ENCODE measurements at regions not wholly inside any gene's neighbourhood (a gene's known extent, or its start where the extent isn't known, plus 50 kb on each side); places are given as distances from the start of the nearest gene placed in this dataset.

- no peak for TF ChIP-seq MLXIP (CRISPR knock-in tag; IDR thresholded peaks at IDR 0.05; ENCODE audit: borderline replicate concordance)
- TF ChIP-seq CREB1 (IDR thresholded peaks at IDR 0.05): no peak
- no peak for TF ChIP-seq CREB1 (CRISPR knock-in tag; IDR thresholded peaks at IDR 0.05)
- no peak for TF ChIP-seq DRAP1 (CRISPR knock-in tag; IDR thresholded peaks at IDR 0.05)
- no peak for TF ChIP-seq ZIK1 (CRISPR knock-in tag; IDR thresholded peaks at IDR 0.05; ENCODE audit: borderline replicate concordance, low read depth)
These were observed 764.6 kb downstream of the TBC1D32 start (continued) for GRCh38 chr6:120569714-120570113.

GRCh38 chr6:120564779-120565178 is 769.5 kb downstream of the TBC1D32 start:
- intact Hi-C loops (cut with micrococcal nuclease; ENCODE audit: unreplicated experiment) (no loop called here), in situ Hi-C loops (cut with HindIII; ENCODE audit: extremely low pct_ligation_motif_present, low pct_unique_long_range_greater_than_20kb) (no loop called here)
- no peak overlapping the region for H3K9ac ChIP-seq (ENCODE audit: insufficient read depth, low read depth, low read length)
- no peak for DNase-seq (ENCODE audit: low spot score)
- no peaks in the 10 kb centered on the region for H3K4me1 ChIP-seq (ENCODE audit: insufficient read depth, low read length)
- ChIA-PET CTCF (ENCODE audit: low intra/inter-chr PET ratio, low total read pairs) (no interaction called here), POLR2A (no interaction called here)
- H3K27me3 ChIP-seq (ENCODE audit: control insufficient read depth in 1 of 2, insufficient read depth in 2 of 2, low read length in 2 of 2): no peaks in the 10 kb centered on the region
- H2AFZ ChIP-seq (ENCODE audit: low read length): no peak overlapping the region
- H3K27ac ChIP-seq (ENCODE audit: extremely low read length, insufficient read depth, low read length): no peak overlapping the region
- no peak overlapping the region for H3K4me2 ChIP-seq (ENCODE audit: low read depth, low read length)
- H4K20me1 ChIP-seq (ENCODE audit: insufficient read depth, low read length): no peaks in the 10 kb centered on the region
- 3% methylated on average over 3 of the region's 3 CpGs for WGBS (ENCODE audit: low lambda C conversion rate)
- TF ChIP-seq HMGXB3 (CRISPR knock-in tag; IDR thresholded peaks at IDR 0.05; ENCODE audit: borderline replicate concordance): no peak
- H3K79me2 ChIP-seq (ENCODE audit: insufficient read depth, low read length): no peaks in the 10 kb centered on the region
- FAIRE-seq: no peak
- peaks cover 5% of the 10 kb centered on the region; the same call in 1 of the 2 replicates for H3K9me3 ChIP-seq (ENCODE audit: low read length)
- no peak for ATAC-seq
- H3K4me3 ChIP-seq (replicated peaks in 1 of 3; ENCODE audit: insufficient read depth in 1 of 3, low read depth in 2 of 3, low read length in 3 of 3): no peak overlapping the region
- no peaks in the 10 kb centered on the region for H3K36me3 ChIP-seq (replicated peaks in 1 of 2; ENCODE audit: control insufficient read depth in 1 of 2, insufficient read depth in 2 of 2, low read length in 2 of 2)
- BruUV-seq (replicated peaks): no TSS peak
